GM23338 (cell line): ENCODE measurements at regions not wholly inside any gene's neighbourhood (a gene's known extent, or its start where the extent isn't known, plus 50 kb on each side); places are given as distances from the start of the nearest gene placed in this dataset.

ENCODE experiments used
- ATAC-seq: fragments of 200-7000 bp; cut with Tn5 transposase; 3 replicates; pipeline ENCODE4 v1.9.1; 2020
- DNase-seq: peaks from one replicate; pipeline ENCODE4 v3.0.0-alpha.2; 2015; ENCODE audit warnings: low spot score
- H2AFZ ChIP-seq: fragments of 200-600 bp; sonication (generic); 2 replicates; pipeline ENCODE4 v1.8.0; 2016; ENCODE audit warnings: antibody characterized with exemption, mild to moderate bottlenecking, moderate library complexity
- H3F3A ChIP-seq: fragments of 200-600 bp; sonication (generic); replicated peaks from 2 replicates; pipeline ENCODE4 v1.8.0; 2017; ENCODE audit warnings: antibody characterized with exemption, mixed run types, low read depth
- H3K27ac ChIP-seq: fragments of 200-600 bp; sonication (generic); 2 replicates; pipeline ENCODE4 v1.6.1; 2016; ENCODE audit warnings: low read depth
- H3K27me3 ChIP-seq: fragments of 200-600 bp; sonication (generic); 2 replicates; pipeline ENCODE4 v1.8.0; 2016; ENCODE audit warnings: mild to moderate bottlenecking, mixed run types, moderate library complexity; ENCODE audit not compliant: insufficient read depth
- H3K36me3 ChIP-seq: fragments of 200-600 bp; sonication (generic); 2 replicates; pipeline ENCODE4 v1.8.0; 2016; ENCODE audit warnings: mild to moderate bottlenecking; ENCODE audit not compliant: insufficient read depth
- H3K4me1 ChIP-seq: fragments of 200-600 bp; sonication (generic); 2 replicates; pipeline ENCODE4 v1.8.0; 2016; ENCODE audit warnings: mild to moderate bottlenecking, moderate library complexity; ENCODE audit not compliant: insufficient read depth
- H3K4me2 ChIP-seq: fragments of 200-600 bp; sonication (generic); 2 replicates; pipeline ENCODE4 v1.7.1; 2017; ENCODE audit warnings: mixed run types
- H3K4me3 ChIP-seq: fragments of 200-600 bp; sonication (generic); 2 replicates; pipeline ENCODE4 v1.6.1; 2016; ENCODE audit warnings: mixed run types
- H3K79me2 ChIP-seq: fragments of 200-600 bp; sonication (generic); replicated peaks from 2 replicates; pipeline ENCODE4 v1.8.0; 2017; ENCODE audit warnings: mild to moderate bottlenecking; ENCODE audit not compliant: insufficient read depth
- H3K9me2 ChIP-seq: fragments of 200-600 bp; sonication (generic); 2 replicates; pipeline ENCODE4 v1.8.0; 2017; ENCODE audit not compliant: insufficient read depth
- H4K20me1 ChIP-seq: fragments of 200-600 bp; sonication (generic); replicated peaks from 2 replicates; pipeline ENCODE4 v1.8.0; 2017; ENCODE audit warnings: mild to moderate bottlenecking; ENCODE audit not compliant: insufficient read depth
- H3K27ac Mint-ChIP-seq: 2 replicates; pipeline ENCODE4 v1.8.0; 2020; ENCODE audit warnings: inconsistent platforms, mild to moderate bottlenecking, moderate library complexity, mixed read lengths
- H3K27me3 Mint-ChIP-seq: 3 replicates; pipeline ENCODE4 v1.8.0; 2022; ENCODE audit warnings: low read depth, mild to moderate bottlenecking, moderate library complexity, mixed read lengths, inconsistent platforms; ENCODE audit not compliant: insufficient read depth, poor library complexity
- H3K36me3 Mint-ChIP-seq: 3 replicates; pipeline ENCODE4 v1.8.0; 2021; ENCODE audit warnings: low read depth, mild to moderate bottlenecking, inconsistent platforms, moderate library complexity, mixed read lengths
- H3K4me1 Mint-ChIP-seq: 3 replicates; pipeline ENCODE4 v1.8.0; 2020; ENCODE audit warnings: mild to moderate bottlenecking, inconsistent platforms, mixed read lengths
- H3K4me3 Mint-ChIP-seq: 3 replicates; pipeline ENCODE4 v1.8.0; 2021; ENCODE audit warnings: moderate library complexity, mild to moderate bottlenecking, inconsistent platforms, mixed read lengths
- H3K9me3 Mint-ChIP-seq: 3 replicates; pipeline ENCODE4 v1.8.0; 2020; ENCODE audit warnings: moderate library complexity, mild to moderate bottlenecking, inconsistent platforms, mixed read lengths
- CREB1 ChIP-seq: fragments of 250-450 bp; sonication (Bioruptor Pico); IDR thresholded peaks from 2 replicates; pipeline ENCODE4 v1.5.0; 2020; ENCODE audit warnings: low read depth, mild to moderate bottlenecking, moderate library complexity
- ETS1 ChIP-seq: IDR thresholded peaks from 2 replicates; pipeline ENCODE4 v1.6.1; 2016; ENCODE audit warnings: antibody characterized with exemption
- EZH2 ChIP-seq: fragments of 200-600 bp; sonication (generic); IDR thresholded peaks from one replicate; pipeline ENCODE4 v1.8.0; 2017; ENCODE audit warnings: antibody characterized with exemption, mild to moderate bottlenecking, low read depth; ENCODE audit not compliant: unreplicated experiment
- EZH2phosphoT487 ChIP-seq: fragments of 200-600 bp; sonication (generic); IDR thresholded peaks from one replicate; pipeline ENCODE4 v1.8.1; 2018; ENCODE audit warnings: antibody characterized with exemption; ENCODE audit not compliant: unreplicated experiment
- JUNB ChIP-seq: IDR thresholded peaks from one replicate; pipeline ENCODE4 v1.6.1; 2016; ENCODE audit warnings: antibody characterized with exemption; ENCODE audit not compliant: unreplicated experiment
- NANOG ChIP-seq: IDR thresholded peaks from 2 replicates; pipeline ENCODE4 v1.6.1; 2016; ENCODE audit warnings: antibody characterized with exemption, borderline replicate concordance
- POLR2AphosphoS5 ChIP-seq: IDR thresholded peaks from 2 replicates; pipeline ENCODE4 v1.6.1; 2016; ENCODE audit warnings: antibody characterized with exemption, low read depth
- REST ChIP-seq: IDR thresholded peaks from one replicate; pipeline ENCODE4 v1.6.1; 2018; ENCODE audit warnings: antibody characterized with exemption; ENCODE audit not compliant: unreplicated experiment
- STAT1 ChIP-seq: IDR thresholded peaks from one replicate; pipeline ENCODE4 v1.6.1; 2016; ENCODE audit warnings: antibody characterized with exemption; ENCODE audit not compliant: unreplicated experiment
- ZNF114 ChIP-seq: fragments of 250-450 bp; sonication (Bioruptor Pico); IDR thresholded peaks from 2 replicates; pipeline ENCODE4 v1.5.0; 2020; ENCODE audit warnings: mild to moderate bottlenecking, moderate library complexity
- ZNF331 ChIP-seq: fragments of 250-450 bp; sonication (Bioruptor Pico); IDR thresholded peaks from 2 replicates; pipeline ENCODE4 v1.5.0; 2020; ENCODE audit warnings: low read depth, mild to moderate bottlenecking, moderate library complexity
- ZNF462 ChIP-seq: fragments of 250-450 bp; sonication (Bioruptor Pico); IDR thresholded peaks from 2 replicates; pipeline ENCODE4 v1.5.0; 2020; ENCODE audit warnings: mild to moderate bottlenecking, moderate library complexity
- TF ChIP-seq, protein P1 (sequence below), 2 experiments: fragments of 200-600 bp in 1 of 2; sonication (generic) in 1 of 2; conservative IDR thresholded peaks; 2 replicates each; pipeline versions ENCODE4 v1.5.1 to v1.6.1; 2016 to 2017; ENCODE audit warnings: antibody characterized with exemption in 2 of 2, low read depth in 2 of 2, mild to moderate bottlenecking in 2 of 2, moderate library complexity in 1 of 2

- no peaks in the 10 kb centered on the region for H4K20me1 ChIP-seq
- no peaks in the 10 kb centered on the region for H3K36me3 Mint-ChIP-seq
- no peaks in the 10 kb centered on the region for H3K36me3 ChIP-seq
- H3K4me3 ChIP-seq = no peak overlapping the region
- H3K27ac Mint-ChIP-seq = no peak overlapping the region
- 0 out of 2 replicates have a peak, but pooled peaks cover 5% of the 10 kb centered on the region for H3K4me1 ChIP-seq
- no peak overlapping the region for H3K4me2 ChIP-seq
- no peaks in the 10 kb centered on the region for H3K9me2 ChIP-seq
- ATAC-seq (no peak), DNase-seq (no peak)
- H3K27ac ChIP-seq = no peak overlapping the region
- no peaks in the 10 kb centered on the region for H3K9me3 Mint-ChIP-seq
- H2AFZ ChIP-seq = no peak overlapping the region
- TF ChIP-seq ZNF462 (CRISPR knock-in tag) = no peak
- TF ChIP-seq REST = no peak
- no peak for TF ChIP-seq EZH2phosphoT487
- no peak for TF ChIP-seq STAT1
- no peak for TF ChIP-seq EZH2
- TF ChIP-seq ETS1 = no peak
- TF ChIP-seq POLR2AphosphoS5 = no peak
- no peak for TF ChIP-seq JUNB
- TF ChIP-seq, protein P1, sequence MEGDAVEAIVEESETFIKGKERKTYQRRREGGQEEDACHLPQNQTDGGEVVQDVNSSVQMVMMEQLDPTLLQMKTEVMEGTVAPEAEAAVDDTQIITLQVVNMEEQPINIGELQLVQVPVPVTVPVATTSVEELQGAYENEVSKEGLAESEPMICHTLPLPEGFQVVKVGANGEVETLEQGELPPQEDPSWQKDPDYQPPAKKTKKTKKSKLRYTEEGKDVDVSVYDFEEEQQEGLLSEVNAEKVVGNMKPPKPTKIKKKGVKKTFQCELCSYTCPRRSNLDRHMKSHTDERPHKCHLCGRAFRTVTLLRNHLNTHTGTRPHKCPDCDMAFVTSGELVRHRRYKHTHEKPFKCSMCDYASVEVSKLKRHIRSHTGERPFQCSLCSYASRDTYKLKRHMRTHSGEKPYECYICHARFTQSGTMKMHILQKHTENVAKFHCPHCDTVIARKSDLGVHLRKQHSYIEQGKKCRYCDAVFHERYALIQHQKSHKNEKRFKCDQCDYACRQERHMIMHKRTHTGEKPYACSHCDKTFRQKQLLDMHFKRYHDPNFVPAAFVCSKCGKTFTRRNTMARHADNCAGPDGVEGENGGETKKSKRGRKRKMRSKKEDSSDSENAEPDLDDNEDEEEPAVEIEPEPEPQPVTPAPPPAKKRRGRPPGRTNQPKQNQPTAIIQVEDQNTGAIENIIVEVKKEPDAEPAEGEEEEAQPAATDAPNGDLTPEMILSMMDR (conservative IDR thresholded peaks at IDR 0.05; ENCODE audit: low read depth in 2 of 2) = no peak
- TF ChIP-seq ZNF114 = no peak
- TF ChIP-seq NANOG = no peak
- no peak for TF ChIP-seq ZNF331 (CRISPR knock-in tag)
- no peak for TF ChIP-seq CREB1 (CRISPR knock-in tag)
- H3K27me3 Mint-ChIP-seq = no peaks in the 10 kb centered on the region
- H3F3A ChIP-seq = no peaks in the 10 kb centered on the region
- H3K4me1 Mint-ChIP-seq = peaks cover 7% of the 10 kb centered on the region
- H3K79me2 ChIP-seq = no peaks in the 10 kb centered on the region
- no peaks in the 10 kb centered on the region for H3K27me3 ChIP-seq
- no peak overlapping the region for H3K4me3 Mint-ChIP-seq
Measured at GRCh38 chr16:77591347-77591746, 131.0 kb upstream of the NUDT7 start.
